Jurkat, Clone E6-1 (cell line): ENCODE measurements at regions not wholly inside any gene's neighbourhood (a gene's known extent, or its start where the extent isn't known, plus 50 kb on each side); places are given as distances from the start of the nearest gene placed in this dataset.

ENCODE experiments used
- DNase-seq: peaks from one replicate; pipeline ENCODE4 v3.0.0-alpha.2; 2011; ENCODE audit warnings: low read depth, low spot score
- H3K4me3 ChIP-seq: 2 replicates; pipeline ENCODE4 v1.5.1; 2011; ENCODE audit warnings: mild to moderate bottlenecking, low read length, control low read depth, moderate library complexity

- H3K4me3 ChIP-seq: no peak overlapping the region
- no peak for DNase-seq
Observed at GRCh38 chr9:86648156-86648827, 294.1 kb upstream of the TUT7 start.

DNA sequence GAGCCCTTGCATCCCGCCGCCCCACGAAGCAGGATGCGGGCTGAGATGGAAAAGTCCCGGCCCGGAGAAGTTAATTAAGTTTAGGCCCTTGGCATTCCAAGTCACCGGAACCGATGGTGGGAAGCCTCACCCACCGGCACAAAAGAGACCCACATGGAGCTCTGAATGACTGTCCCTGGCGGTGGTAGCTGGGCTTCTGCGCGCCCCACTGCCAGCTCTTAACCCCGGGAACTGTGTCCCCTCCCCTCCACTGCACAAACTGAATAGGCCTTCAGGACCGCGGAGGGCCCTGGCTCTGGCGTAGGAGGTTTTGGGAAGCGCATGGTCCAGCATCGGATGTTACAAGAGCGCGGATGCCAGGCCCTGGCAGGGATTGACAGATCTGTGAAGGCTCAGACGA, 291.1 kb upstream of the TUT7 start:
- no peak overlapping the region for H3K4me3 ChIP-seq
- DNase-seq: no peak

DNA sequence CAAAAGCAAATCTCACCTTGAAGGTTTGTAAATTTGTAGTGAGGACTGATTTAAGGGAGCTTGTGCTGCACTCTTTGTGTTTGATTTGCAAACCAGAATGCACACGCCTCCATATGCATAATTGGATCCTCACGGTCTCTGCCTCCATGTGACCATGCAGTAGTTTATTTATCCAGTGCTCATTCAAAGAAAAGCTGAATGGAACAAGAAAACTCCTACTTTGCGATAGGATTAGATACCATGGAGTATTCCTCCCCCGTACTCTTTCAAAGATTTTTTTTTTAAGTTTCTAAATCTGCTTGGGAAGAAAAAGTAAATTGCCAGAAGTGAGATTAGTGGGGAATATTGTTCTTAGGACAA, 290.4 kb upstream of the TUT7 start:
- no peak overlapping the region for H3K4me3 ChIP-seq
- DNase-seq: no peak

GRCh38 chr9:86643946-86644674, 289.9 kb upstream of the TUT7 start:
- no peak overlapping the region for H3K4me3 ChIP-seq
- no peak for DNase-seq

- no peak overlapping the region for H3K4me3 ChIP-seq
- no peak for DNase-seq
Observed at GRCh38 chr9:86642721-86643120, 288.5 kb upstream of the TUT7 start.

DNA sequence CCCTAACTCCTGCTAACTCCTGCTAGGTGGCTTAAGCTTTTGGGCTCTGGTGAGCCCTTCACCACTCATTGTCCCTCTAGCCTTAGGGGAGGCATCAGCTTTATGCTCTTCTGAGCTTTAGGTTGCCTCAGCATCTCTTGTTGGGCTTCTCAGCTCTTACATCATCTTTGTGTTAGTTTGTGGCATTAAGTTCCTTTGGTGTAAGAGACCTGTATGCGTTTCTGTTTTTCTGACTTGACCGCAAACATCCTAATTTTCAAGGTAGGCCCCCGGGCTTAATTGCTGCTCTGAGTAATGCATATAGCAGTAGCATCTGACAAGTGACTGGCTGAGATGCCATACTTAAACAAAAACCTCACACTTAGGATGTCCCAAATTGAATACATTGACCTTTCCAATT, 287.8 kb upstream of the TUT7 start:
- no peak for DNase-seq
- H3K4me3 ChIP-seq: no peak overlapping the region

- H3K4me3 ChIP-seq: no peak overlapping the region
- DNase-seq: no peak
Observed at GRCh38 chr9:86639899-86640379, 285.7 kb upstream of the TUT7 start.

DNA sequence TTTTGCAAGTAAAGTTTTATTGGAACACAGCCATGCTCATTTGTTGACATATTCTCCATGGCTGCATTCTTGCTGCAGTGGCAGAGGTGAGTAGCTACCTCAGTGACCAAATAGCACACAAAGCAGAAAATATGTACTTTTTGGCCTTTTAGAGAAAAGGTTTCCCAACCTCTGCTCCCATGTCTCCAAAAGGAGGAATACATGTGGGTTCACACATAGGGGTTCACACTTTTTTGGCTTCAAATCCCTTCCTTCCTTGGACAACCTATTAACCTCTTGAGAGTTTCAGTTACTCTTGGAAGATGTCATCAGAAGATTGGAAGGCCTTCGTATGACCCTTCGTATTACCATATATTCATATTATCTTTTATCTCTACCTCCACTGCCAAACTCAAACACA, 285.1 kb upstream of the TUT7 start:
- DNase-seq: no peak
- no peak overlapping the region for H3K4me3 ChIP-seq

- H3K4me3 ChIP-seq: no peak overlapping the region
- DNase-seq: no peak
Observed at GRCh38 chr9:86638109-86638508, 283.9 kb upstream of the TUT7 start.

GRCh38 chr9:86637515-86637914, 283.3 kb upstream of the TUT7 start:
- H3K4me3 ChIP-seq: no peak overlapping the region
- DNase-seq: peak; percentile 11

GRCh38 chr9:86636519-86636918, 282.3 kb upstream of the TUT7 start:
- DNase-seq: no peak
- H3K4me3 ChIP-seq: no peak overlapping the region

DNA sequence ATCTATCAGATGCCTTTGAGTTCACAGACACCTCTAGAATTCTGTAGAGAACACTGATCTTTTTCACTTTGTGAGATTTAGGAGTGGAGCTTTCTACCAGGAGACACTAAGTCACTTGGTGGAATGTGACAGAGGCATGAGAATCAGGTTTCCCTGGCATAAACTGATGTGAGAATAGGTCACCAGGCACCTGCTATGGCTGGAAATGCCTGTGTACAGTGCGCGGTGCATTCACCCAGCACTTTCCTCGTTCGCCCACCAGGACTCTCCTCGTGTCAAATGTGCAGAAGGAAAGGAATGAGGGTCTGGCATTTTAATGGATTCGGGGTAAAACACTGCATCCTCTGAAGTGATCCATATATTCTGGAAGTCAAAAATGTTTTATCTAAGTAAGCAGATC, 281.8 kb upstream of the TUT7 start:
- no peak overlapping the region for H3K4me3 ChIP-seq
- DNase-seq: no peak

DNA sequence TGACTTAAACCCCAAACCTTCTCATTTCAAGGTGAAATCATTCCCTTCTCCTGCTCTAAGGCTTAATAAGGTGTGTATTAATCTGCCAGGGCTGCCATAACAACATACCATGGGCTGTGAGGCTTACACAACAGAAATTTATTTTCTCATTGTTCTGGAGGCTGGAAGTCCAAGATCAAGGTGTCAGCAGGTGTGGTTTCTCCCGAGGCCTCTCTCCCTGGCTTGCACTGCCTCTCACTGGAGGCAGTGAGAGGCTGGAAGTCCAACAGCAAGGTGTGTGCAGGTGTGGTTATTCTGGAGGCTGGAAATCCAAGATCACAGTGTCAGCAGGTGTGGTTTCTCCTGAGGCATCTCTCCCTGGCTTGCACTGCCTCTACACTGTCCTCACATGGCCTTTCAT, 280.3 kb upstream of the TUT7 start:
- no peak for DNase-seq

GRCh38 chr9:86633945-86634344, 279.7 kb upstream of the TUT7 start:
- DNase-seq: no peak

More for the DNA sequence above, 280.3 kb upstream of the TUT7 start:
- H3K4me3 ChIP-seq: no peak overlapping the region

GRCh38 chr9:86632537-86632936, 278.3 kb upstream of the TUT7 start:
- no peak for DNase-seq
- H3K4me3 ChIP-seq: no peak overlapping the region

More at GRCh38 chr9:86633945-86634344, 279.7 kb upstream of the TUT7 start:
- no peak overlapping the region for H3K4me3 ChIP-seq

GRCh38 chr9:86629530-86629929, 275.3 kb upstream of the TUT7 start:
- DNase-seq: no peak
- H3K4me3 ChIP-seq: no peak overlapping the region

DNA sequence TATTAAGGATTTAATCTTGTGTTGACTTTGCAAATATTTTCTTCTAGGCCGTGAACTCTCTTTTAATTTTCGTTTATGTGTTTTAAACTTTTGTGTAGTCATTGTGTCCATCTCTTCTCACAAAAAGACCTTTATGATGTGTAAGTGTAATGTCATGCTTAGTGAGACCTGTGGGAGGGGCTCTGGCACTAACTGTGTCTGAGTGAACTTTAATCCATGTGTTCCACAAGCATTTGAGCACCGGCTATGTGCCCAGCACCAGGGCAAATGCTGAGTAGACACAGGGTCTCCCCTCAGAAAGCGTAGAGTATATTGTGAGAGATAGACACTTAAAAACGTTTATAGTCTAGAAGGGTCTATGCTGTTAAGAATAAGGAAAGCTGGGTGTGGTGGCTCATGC, 272.6 kb upstream of the TUT7 start:
- no peak for DNase-seq
- H3K4me3 ChIP-seq: no peak overlapping the region

DNA sequence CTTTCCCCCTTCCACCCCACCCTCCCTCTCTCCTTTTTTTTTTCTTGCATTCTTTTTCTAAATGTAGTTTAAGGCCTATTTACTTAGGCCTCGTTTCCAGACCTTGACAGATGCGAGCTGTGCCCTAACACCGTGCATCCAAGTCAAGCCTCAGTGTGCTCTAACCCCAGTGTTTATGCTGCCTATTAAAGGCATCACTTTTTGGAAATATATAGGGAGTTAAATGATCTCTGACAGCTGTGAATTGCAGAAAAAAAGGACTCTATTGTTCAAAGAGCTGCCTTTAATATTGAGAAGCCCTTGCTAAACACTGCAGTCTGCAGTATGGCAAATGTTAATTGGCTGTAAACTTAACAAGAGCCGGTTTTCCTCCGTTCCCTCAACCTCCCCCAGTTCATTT, 270.4 kb upstream of the TUT7 start:
- DNase-seq: no peak
- H3K4me3 ChIP-seq: no peak overlapping the region

- DNase-seq: peak; percentile 5
- no peak overlapping the region for H3K4me3 ChIP-seq
Observed at GRCh38 chr9:86614871-86615849, 260.9 kb upstream of the TUT7 start.

DNA sequence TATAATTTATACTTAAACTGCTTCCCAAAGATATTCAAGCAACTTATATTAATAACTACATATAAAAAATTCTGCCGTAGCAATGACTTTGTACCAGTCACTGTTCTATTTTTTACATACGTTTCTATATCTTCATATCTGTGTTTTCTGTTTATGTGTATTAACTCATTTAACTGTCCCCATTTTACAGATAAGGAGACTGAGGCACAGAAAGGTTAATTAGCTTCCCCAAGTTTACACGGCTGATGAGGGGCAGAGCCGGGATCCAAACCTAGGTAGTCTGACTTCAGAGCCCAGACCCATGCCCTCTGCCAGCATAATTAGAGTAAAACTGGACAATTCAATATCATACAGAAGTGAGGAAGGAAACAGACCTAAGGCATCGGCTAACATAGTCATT, 259.7 kb upstream of the TUT7 start:
- no peak overlapping the region for H3K4me3 ChIP-seq
- DNase-seq: no peak
